ENCODE measurements at regions not wholly inside any gene's neighbourhood (a gene's known extent, or its start where the extent isn't known, plus 50 kb on each side); places are given as distances from the start of the nearest gene placed in this dataset.

- TF ChIP-seq HMGXB4 (CRISPR knock-in tag; IDR thresholded peaks at IDR 0.05; ENCODE audit: borderline replicate concordance) (no peak), SREBF2 (IDR thresholded peaks at IDR 0.05) (no peak), NR3C1 (IDR thresholded peaks at IDR 0.05) (no peak), HES2 (IDR thresholded peaks at IDR 0.05) (no peak), CBX2 (IDR thresholded peaks at IDR 0.05; ENCODE audit: borderline replicate concordance, low read depth) (no peak), HEYL (CRISPR knock-in tag; IDR thresholded peaks at IDR 0.05) (no peak), KDM1A (IDR thresholded peaks at IDR 0.05; ENCODE audit: low read depth) (no peak)
These were observed 76.2 kb upstream of the LARS2 start (continued) for GRCh38 chr3:45311953-45312801.

- Histone ChIP-seq H3K27ac (no peak overlapping the region), H3K9me3 (no peaks in the 10 kb centered on the region; the same call in 2 of the 3 replicates), H3K4me3 (no peak overlapping the region), H3K4me2 (no peak overlapping the region), H3K4me1 (no peaks in the 10 kb centered on the region)
- ChIA-PET POLR2A (no interaction called here), CTCF (no interaction called here)
- DNase-seq (ENCODE audit: low read depth in 1 of 2, low spot score in 1 of 2) (no peak), FAIRE-seq (no peak), ATAC-seq (no peak)
- WGBS (ENCODE audit: missing lambda C conversion rate), result 13% methylated on average over 7 of the region's 7 CpGs
- TF ChIP-seq ESRRA (IDR thresholded peaks at IDR 0.05; ENCODE audit: borderline replicate concordance, low read length) (no peak), TFCP2L1 (CRISPR knock-in tag; IDR thresholded peaks at IDR 0.05) (no peak), ELK1 (IDR thresholded peaks at IDR 0.05; ENCODE audit: low read depth, low read length) (no peak), PBX3 (IDR thresholded peaks at IDR 0.05) (no peak), JUNB (IDR thresholded peaks at IDR 0.05) (no peak), HMGXB4 (CRISPR knock-in tag; IDR thresholded peaks at IDR 0.05; ENCODE audit: borderline replicate concordance) (no peak), SREBF2 (IDR thresholded peaks at IDR 0.05) (no peak), TP53 (CRISPR knock-in tag; IDR thresholded peaks at IDR 0.05) (no peak), MAZ (IDR thresholded peaks at IDR 0.05; ENCODE audit: borderline replicate concordance, low read depth, low read length) (no peak), MAX (IDR thresholded peaks at IDR 0.05) (no peak), NFE2L2 (conservative IDR thresholded peaks at IDR 0.05; ENCODE audit: low read length) (no peak), MYC (IDR thresholded peaks at IDR 0.05; ENCODE audit: borderline replicate concordance, low read length) (no peak), JUN (IDR thresholded peaks at IDR 0.05) (no peak), CHD4 (IDR thresholded peaks at IDR 0.05; ENCODE audit: borderline replicate concordance) (no peak), FOSB (CRISPR knock-in tag; IDR thresholded peaks at IDR 0.05) (no peak), HOXB13 (CRISPR knock-in tag; IDR thresholded peaks at IDR 0.05; ENCODE audit: low read depth) (no peak)
These were observed 75.4 kb upstream of the LARS2 start for GRCh38 chr3:45312836-45313493.

All from A549 (cell line).